Ovary (tissue), 7 donors: ENCODE measurements at regions not wholly inside any gene's neighbourhood (a gene's known extent, or its start where the extent isn't known, plus 50 kb on each side); places are given as distances from the start of the nearest gene placed in this dataset.

Experiments used
- DNase-seq, 5 donors: peaks; one replicate each; pipeline ENCODE4 v3.0.0-alpha.2; 2019 to 2020
- H3K27ac ChIP-seq, 2 donors: fragments of 200-600 bp; one replicate each; pipeline versions ENCODE4 v1.5.1 to v1.8.0; 2019 to 2022
- H3K27me3 ChIP-seq: fragments of 200-600 bp; one replicate; pipeline ENCODE4 v1.8.0; 2022
- H3K36me3 ChIP-seq: fragments of 200-600 bp; sonication (generic); one replicate; pipeline ENCODE4 v1.5.1; 2019
- H3K4me1 ChIP-seq: one replicate; pipeline ENCODE4 v1.8.1; 2013; ENCODE audit warnings: mild to moderate bottlenecking, moderate library complexity; ENCODE audit not compliant: insufficient read depth
- H3K4me3 ChIP-seq: fragments of 200-600 bp; sonication (generic); one replicate; pipeline ENCODE4 v1.5.1; 2017
- H3K9me3 ChIP-seq, 2 donors: fragments of 200-600 bp in 1 of 2; sonication (generic) in 1 of 2; one replicate each; pipeline versions ENCODE4 v1.5.1 to v1.8.1; 2013 to 2019; ENCODE audit warnings: mild to moderate bottlenecking in 1 of 2, moderate library complexity in 1 of 2
- EP300 ChIP-seq: sonication (generic); formaldehyde crosslinking; IDR thresholded peaks from one replicate; pipeline ENCODE4 v1.6.1; 2017; ENCODE audit warnings: antibody characterized with exemption
- POLR2A ChIP-seq: fragments of 450-650 bp; IDR thresholded peaks from one replicate; pipeline ENCODE4 v1.6.1; 2017; ENCODE audit warnings: antibody characterized with exemption, mild to moderate bottlenecking, moderate library complexity
- WGBS, 3 donors: extraction: QIAGEN DNeasy Blood & Tissue Kit in 1 of 3; methylation state at CpG; one replicate each; pipeline versions ENCODE4 v1.1.5 to v1.1.7; 2013 to 2017; 5-methylcytosine and 5-hydroxymethylcytosine counted together
- intact Hi-C, 4 donors: fragments of 100-400 bp; cut with DNase I; formaldehyde crosslinking; loops; one replicate each; pipeline versions ENCODE4 v1.11.0 to v1.15.1; 2022 to 2023
- TF ChIP-seq, protein P1 (sequence below), 3 donors: fragments of 450-650 bp in 2 of 3; fragments of 200-600 bp in 1 of 3; IDR thresholded peaks; one replicate each; pipeline versions ENCODE4 v1.5.1 to v1.8.0; 2016 to 2022; ENCODE audit warnings: antibody characterized with exemption in 3 of 3, mild to moderate bottlenecking in 1 of 3
- donor health status: DM: no; HTN: no; CAD: no; lungs with moderate emphysema.
- donor health status: DM: no; HTN: no; CAD: no.
- donor health status: Bipolar disorder and iron deficiency.
- donor health status: DM: no; HTN: no; CAD: no.
- donor health status: DM: yes; HTN: yes; CAD: no.

DNA sequence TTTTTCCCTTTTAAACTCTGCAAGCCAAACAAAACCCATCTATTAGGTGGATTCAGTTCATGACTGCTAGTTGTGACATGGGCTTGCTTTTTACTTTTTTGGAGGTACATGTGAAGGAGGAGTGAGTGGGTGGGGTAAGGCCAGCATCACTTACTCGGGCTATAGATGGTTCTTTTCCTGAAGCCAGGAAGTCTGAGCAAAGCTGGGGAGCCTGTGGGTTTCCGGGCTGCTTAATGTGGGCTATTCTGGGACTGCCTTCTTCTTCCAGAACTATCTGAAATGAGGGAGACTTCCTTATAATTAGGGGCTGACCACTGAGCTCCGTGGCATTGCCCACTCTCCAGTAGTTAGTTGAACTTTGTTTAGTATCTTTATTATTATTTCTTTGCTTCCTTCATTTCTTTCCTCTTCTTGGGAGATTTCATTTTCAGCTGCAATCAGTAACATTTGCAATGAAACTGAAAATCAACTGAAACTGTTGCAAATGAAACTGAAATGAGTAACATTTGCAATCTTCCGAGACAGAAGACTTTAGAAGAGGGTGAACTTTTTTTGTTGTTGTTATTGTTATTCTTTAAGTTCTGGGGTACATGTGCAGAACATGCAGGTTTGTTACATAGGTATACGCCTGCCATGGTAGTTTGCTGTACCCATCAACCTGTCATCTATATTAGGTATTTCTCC, 204.9 kb downstream of the LRRC70 start:
- Histone ChIP-seq H3K27ac (no peak overlapping the region), H3K4me3 (no peak overlapping the region), H3K36me3 (no peaks in the 10 kb centered on the region), H3K4me1 (no peaks in the 10 kb centered on the region), H3K27me3 (no peaks in the 10 kb centered on the region), H3K9me3 (no peaks in the 10 kb centered on the region)
- TF ChIP-seq EP300, result no peak
- TF ChIP-seq, protein P1, sequence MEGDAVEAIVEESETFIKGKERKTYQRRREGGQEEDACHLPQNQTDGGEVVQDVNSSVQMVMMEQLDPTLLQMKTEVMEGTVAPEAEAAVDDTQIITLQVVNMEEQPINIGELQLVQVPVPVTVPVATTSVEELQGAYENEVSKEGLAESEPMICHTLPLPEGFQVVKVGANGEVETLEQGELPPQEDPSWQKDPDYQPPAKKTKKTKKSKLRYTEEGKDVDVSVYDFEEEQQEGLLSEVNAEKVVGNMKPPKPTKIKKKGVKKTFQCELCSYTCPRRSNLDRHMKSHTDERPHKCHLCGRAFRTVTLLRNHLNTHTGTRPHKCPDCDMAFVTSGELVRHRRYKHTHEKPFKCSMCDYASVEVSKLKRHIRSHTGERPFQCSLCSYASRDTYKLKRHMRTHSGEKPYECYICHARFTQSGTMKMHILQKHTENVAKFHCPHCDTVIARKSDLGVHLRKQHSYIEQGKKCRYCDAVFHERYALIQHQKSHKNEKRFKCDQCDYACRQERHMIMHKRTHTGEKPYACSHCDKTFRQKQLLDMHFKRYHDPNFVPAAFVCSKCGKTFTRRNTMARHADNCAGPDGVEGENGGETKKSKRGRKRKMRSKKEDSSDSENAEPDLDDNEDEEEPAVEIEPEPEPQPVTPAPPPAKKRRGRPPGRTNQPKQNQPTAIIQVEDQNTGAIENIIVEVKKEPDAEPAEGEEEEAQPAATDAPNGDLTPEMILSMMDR (IDR thresholded peaks at IDR 0.05), result no peak
- TF ChIP-seq POLR2A, result no peak
- intact Hi-C loops, result no loop called here
- no peak for DNase-seq
- 69 to 76% (median 73%) methylated on average over 5 of the region's 5 CpGs for WGBS, 3 donors

DNA sequence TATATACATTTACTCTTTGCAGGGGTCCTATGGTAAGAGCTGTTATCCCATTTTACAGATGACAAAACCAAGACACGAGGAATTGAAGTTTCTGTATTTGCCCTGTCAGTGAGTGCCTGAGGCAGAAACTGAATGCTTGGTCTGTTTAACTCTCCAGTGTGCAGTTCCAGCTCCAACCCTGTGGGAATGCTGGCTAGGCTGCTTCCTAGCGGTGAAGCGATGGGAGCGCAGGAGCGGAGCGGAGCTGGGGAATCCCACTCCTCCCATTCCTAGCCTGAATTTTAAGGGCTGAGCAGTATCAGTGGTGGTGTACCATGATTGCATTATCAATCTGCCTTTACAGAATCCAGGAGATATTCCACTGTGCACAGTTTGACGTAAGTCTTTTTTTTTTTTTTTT, 202.3 kb downstream of the LRRC70 start:
- Histone ChIP-seq H3K4me3 (no peak overlapping the region), H3K36me3 (no peaks in the 10 kb centered on the region), H3K27ac (no peak overlapping the region), H3K9me3 (no peaks in the 10 kb centered on the region), H3K4me1 (no peaks in the 10 kb centered on the region), H3K27me3 (no peaks in the 10 kb centered on the region)
- no peak for DNase-seq
- intact Hi-C loops, result no loop called here
- TF ChIP-seq POLR2A, result no peak
- TF ChIP-seq, protein P1 (IDR thresholded peaks at IDR 0.05), result no peak
- TF ChIP-seq EP300, result no peak
- 87 to 98% (median 94%) methylated on average over 7 of the region's 7 CpGs for WGBS, 3 donors

DNA sequence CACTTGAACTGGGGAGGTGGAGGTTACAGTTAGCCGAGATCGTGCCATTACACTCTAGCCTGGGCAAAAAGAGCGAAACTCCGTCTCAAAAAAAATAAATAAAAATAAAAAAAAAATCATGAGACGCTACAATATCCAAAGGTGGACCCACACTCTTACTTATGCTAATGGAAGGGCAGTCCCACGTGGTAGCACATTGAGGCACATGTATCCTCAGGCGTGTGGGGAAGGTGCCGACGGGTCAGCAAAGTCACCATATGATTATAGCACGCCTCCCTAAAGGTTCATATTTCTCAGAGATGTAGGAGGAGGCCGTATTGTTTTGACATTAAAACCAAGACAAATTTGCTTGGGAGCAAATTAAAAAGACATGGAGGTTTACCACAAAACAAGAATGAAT, 201.6 kb downstream of the LRRC70 start:
- no peaks in the 10 kb centered on the region for H3K36me3 ChIP-seq
- WGBS, 3 donors, result 94 to 96% (median 95%) methylated on average over 11 of the region's 11 CpGs
- H3K4me1 ChIP-seq, result no peaks in the 10 kb centered on the region
- no peak overlapping the region for H3K27ac ChIP-seq
- no peak for DNase-seq
- H3K9me3 ChIP-seq, result no peaks in the 10 kb centered on the region
- no peaks in the 10 kb centered on the region for H3K27me3 ChIP-seq
- TF ChIP-seq EP300 (no peak), POLR2A (no peak)
- TF ChIP-seq, protein P1 (IDR thresholded peaks at IDR 0.05), result no peak
- no peak overlapping the region for H3K4me3 ChIP-seq
- intact Hi-C loops, result no loop called here

DNA sequence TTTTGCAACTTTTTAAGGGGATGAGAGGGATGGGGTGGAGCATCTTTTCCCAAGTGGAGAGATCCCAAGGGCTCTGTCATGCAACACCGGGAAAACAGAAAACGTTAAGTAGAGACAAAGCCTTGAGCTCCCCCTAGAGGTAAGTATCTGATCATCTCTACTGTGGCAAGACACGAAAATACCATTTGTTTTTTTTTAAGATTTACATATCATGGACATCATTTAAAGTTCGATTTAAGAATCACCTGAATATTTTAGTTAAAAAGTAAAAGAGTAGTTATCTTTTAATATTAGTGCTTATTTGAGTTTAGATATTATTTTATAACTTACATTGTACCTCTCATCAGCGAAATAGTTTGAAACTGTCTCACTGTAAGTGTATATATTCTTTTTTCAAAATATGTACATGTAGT, 200.4 kb downstream of the LRRC70 start:
- Histone ChIP-seq H3K4me1 (no peaks in the 10 kb centered on the region), H3K27ac (no peak overlapping the region), H3K9me3 (no peaks in the 10 kb centered on the region), H3K36me3 (no peaks in the 10 kb centered on the region), H3K4me3 (no peak overlapping the region), H3K27me3 (no peaks in the 10 kb centered on the region)
- intact Hi-C loops, result loop anchor here in 1 of 4 donors (1.0 to 10.0 kb wide), 2 partner anchors 10 to 314 kb away; no protein-coding TSS in a partner anchor
- no peak for TF ChIP-seq EP300
- TF ChIP-seq, protein P1 (IDR thresholded peaks at IDR 0.05), result peak; percentile 15 to 43 (median 38)
- no peak for DNase-seq
- 26 to 33% (median 27%) methylated on average over 5 of the region's 5 CpGs for WGBS, 3 donors
